SU-DHL-6 (cell line): ENCODE measurements at regions not wholly inside any gene's neighbourhood (a gene's known extent, or its start where the extent isn't known, plus 50 kb on each side); places are given as distances from the start of the nearest gene placed in this dataset.

ENCODE experiments used
- H2AFZ ChIP-seq: fragments of 200-600 bp; sonication (generic); 2 replicates; pipeline ENCODE4 v1.6.1; 2014; ENCODE audit warnings: low read depth, mild to moderate bottlenecking, moderate library complexity, mixed read lengths, antibody characterized with exemption, low read length; ENCODE audit not compliant: severe bottlenecking
- H3F3A ChIP-seq: fragments of 200-600 bp; shearing (Covaris generic); 2 replicates; pipeline ENCODE4 v1.6.0; 2016; ENCODE audit warnings: antibody characterized with exemption, mild to moderate bottlenecking; ENCODE audit not compliant: insufficient read depth
- H3K27ac ChIP-seq: fragments of 200-600 bp; sonication (generic); 2 replicates; pipeline ENCODE4 v1.5.1; 2016; ENCODE audit warnings: low read depth, mild to moderate bottlenecking, low read length, moderate library complexity, mixed read lengths
- H3K27me3 ChIP-seq: fragments of 200-600 bp; sonication (generic), shearing (Covaris generic); 2 replicates; pipeline ENCODE4 v1.6.0; 2014; ENCODE audit warnings: mild to moderate bottlenecking, low read length
- H3K36me3 ChIP-seq: fragments of 200-600 bp; sonication (generic); 2 replicates; pipeline ENCODE4 v1.6.1; 2014; ENCODE audit warnings: mild to moderate bottlenecking, low read length, mixed read lengths
- H3K4me2 ChIP-seq: fragments of 300-600, 200-600 bp; shearing (Covaris generic), sonication (generic); 2 replicates; pipeline ENCODE4 v1.6.0; 2014; ENCODE audit warnings: low read length, low read depth, mild to moderate bottlenecking; ENCODE audit not compliant: poor library complexity, severe bottlenecking
- H3K4me3 ChIP-seq: fragments of 200-600 bp; sonication (generic); 2 replicates; pipeline ENCODE4 v1.5.1; 2014; ENCODE audit warnings: antibody characterized with exemption, low read length, mild to moderate bottlenecking, mixed read lengths; ENCODE audit not compliant: insufficient read depth, poor library complexity, severe bottlenecking
- H3K79me2 ChIP-seq: fragments of 200-600 bp; sonication (generic); 2 replicates; pipeline ENCODE4 v1.6.1; 2014; ENCODE audit warnings: mild to moderate bottlenecking, low read length, moderate library complexity; ENCODE audit not compliant: insufficient read depth
- H3K9ac ChIP-seq: fragments of 200-600 bp; sonication (generic); 2 replicates; pipeline ENCODE4 v1.7.0; 2014; ENCODE audit warnings: mild to moderate bottlenecking, low read length
- H3K9me2 ChIP-seq: fragments of 200-600 bp; sonication (generic); replicated peaks from 2 replicates; pipeline ENCODE4 v1.6.1; 2014; ENCODE audit warnings: low read length; ENCODE audit not compliant: insufficient read depth
- H3K9me3 ChIP-seq: fragments of 200-600 bp; sonication (generic); 2 replicates; pipeline ENCODE4 v1.6.1; 2014; ENCODE audit warnings: low read length, mixed read lengths; ENCODE audit not compliant: insufficient read depth
- H4K20me1 ChIP-seq: fragments of 200-600 bp; sonication (generic); 2 replicates; pipeline ENCODE4 v1.6.1; 2014; ENCODE audit warnings: low read depth, mild to moderate bottlenecking, antibody characterized with exemption, low read length, moderate library complexity, mixed read lengths
- EZH2phosphoT487 ChIP-seq: fragments of 200-600 bp; sonication (generic), shearing (Covaris generic); conservative IDR thresholded peaks from 2 replicates; pipeline ENCODE4 v1.6.1; 2018; ENCODE audit warnings: mild to moderate bottlenecking, antibody characterized with exemption, low read length, moderate library complexity, mixed read lengths
- TF ChIP-seq, protein P1 (sequence below): fragments of 200-600 bp; sonication (generic); IDR thresholded peaks from one replicate; pipeline ENCODE4 v1.5.1; 2017; ENCODE audit warnings: antibody characterized with exemption, mild to moderate bottlenecking, low read length, moderate library complexity; ENCODE audit not compliant: insufficient read depth, poor library complexity, severe bottlenecking

GRCh38 chr3:59327376-59327808, 277.6 kb upstream of the CFAP20DC start:
- Histone ChIP-seq H3K9me2 (no peaks in the 10 kb centered on the region), H3K27ac (no peak overlapping the region), H3K79me2 (no peaks in the 10 kb centered on the region), H3K36me3 (no peaks in the 10 kb centered on the region), H3K4me2 (no peak overlapping the region), H2AFZ (no peak overlapping the region), H3K27me3 (no peaks in the 10 kb centered on the region), H3K9ac (no peak overlapping the region), H3K4me3 (no peak overlapping the region), H4K20me1 (no peaks in the 10 kb centered on the region), H3K9me3 (no peaks in the 10 kb centered on the region), H3F3A (no peaks in the 10 kb centered on the region)
- TF ChIP-seq, protein P1, sequence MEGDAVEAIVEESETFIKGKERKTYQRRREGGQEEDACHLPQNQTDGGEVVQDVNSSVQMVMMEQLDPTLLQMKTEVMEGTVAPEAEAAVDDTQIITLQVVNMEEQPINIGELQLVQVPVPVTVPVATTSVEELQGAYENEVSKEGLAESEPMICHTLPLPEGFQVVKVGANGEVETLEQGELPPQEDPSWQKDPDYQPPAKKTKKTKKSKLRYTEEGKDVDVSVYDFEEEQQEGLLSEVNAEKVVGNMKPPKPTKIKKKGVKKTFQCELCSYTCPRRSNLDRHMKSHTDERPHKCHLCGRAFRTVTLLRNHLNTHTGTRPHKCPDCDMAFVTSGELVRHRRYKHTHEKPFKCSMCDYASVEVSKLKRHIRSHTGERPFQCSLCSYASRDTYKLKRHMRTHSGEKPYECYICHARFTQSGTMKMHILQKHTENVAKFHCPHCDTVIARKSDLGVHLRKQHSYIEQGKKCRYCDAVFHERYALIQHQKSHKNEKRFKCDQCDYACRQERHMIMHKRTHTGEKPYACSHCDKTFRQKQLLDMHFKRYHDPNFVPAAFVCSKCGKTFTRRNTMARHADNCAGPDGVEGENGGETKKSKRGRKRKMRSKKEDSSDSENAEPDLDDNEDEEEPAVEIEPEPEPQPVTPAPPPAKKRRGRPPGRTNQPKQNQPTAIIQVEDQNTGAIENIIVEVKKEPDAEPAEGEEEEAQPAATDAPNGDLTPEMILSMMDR = no peak
- no peak for TF ChIP-seq EZH2phosphoT487

DNA sequence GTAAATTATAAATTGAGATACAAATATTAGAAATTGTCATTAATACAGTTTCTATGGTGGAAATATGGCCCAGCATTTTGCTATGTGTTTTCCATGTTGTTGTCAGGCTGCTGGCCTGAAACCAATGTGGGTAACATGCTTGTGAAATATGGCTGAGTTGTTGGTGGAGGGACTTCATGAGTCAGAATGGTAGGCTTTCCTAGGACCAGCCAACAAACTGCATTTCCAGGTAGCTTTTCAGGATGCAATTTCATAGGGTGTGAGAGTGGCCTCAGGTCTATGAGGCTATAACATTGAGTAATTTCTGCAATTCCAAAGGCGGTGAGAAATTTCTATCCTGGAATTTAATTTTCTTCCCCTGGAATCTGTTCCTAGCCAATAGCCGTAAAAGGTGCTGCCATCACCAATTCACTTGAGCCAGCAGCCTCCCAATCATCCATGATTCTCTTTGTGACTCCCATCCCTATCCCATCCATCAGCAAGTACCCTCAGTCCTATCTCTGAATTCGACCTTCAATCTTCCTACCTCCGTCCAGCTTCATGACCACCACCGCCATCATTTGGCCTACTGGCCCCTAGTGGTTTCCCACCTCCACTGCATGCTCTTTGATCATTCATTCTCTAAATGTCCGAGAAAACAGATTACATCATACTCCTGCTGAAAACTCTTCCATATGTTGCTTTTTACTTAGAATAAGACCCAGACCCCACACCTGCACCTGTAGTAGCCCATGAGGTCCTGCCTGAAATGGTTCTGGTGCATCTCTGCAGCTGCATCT, 276.6 kb upstream of the CFAP20DC start:
- no peak overlapping the region for H2AFZ ChIP-seq
- H3K4me2 ChIP-seq = no peak overlapping the region
- H3K36me3 ChIP-seq = no peaks in the 10 kb centered on the region
- no peak overlapping the region for H3K9ac ChIP-seq
- no peaks in the 10 kb centered on the region for H3K9me2 ChIP-seq
- TF ChIP-seq, protein P1 = no peak
- TF ChIP-seq EZH2phosphoT487 = no peak
- no peak overlapping the region for H3K4me3 ChIP-seq
- no peaks in the 10 kb centered on the region for H3K79me2 ChIP-seq
- no peaks in the 10 kb centered on the region for H3K27me3 ChIP-seq
- H3K27ac ChIP-seq = no peak overlapping the region
- no peaks in the 10 kb centered on the region for H3K9me3 ChIP-seq
- H4K20me1 ChIP-seq = no peaks in the 10 kb centered on the region
- no peaks in the 10 kb centered on the region for H3F3A ChIP-seq

- Histone ChIP-seq H3K79me2 (no peaks in the 10 kb centered on the region), H3F3A (no peaks in the 10 kb centered on the region), H3K9me2 (no peaks in the 10 kb centered on the region), H4K20me1 (no peaks in the 10 kb centered on the region), H3K27ac (no peak overlapping the region), H3K9ac (no peak overlapping the region), H2AFZ (peak overlapping the region; percentile 50), H3K9me3 (no peaks in the 10 kb centered on the region), H3K36me3 (no peaks in the 10 kb centered on the region), H3K4me3 (no peak overlapping the region), H3K4me2 (no peak overlapping the region), H3K27me3 (no peaks in the 10 kb centered on the region)
- TF ChIP-seq, protein P1 = no peak
- no peak for TF ChIP-seq EZH2phosphoT487
Measured at GRCh38 chr3:59321881-59322540, 272.2 kb upstream of the CFAP20DC start.
